ENCODE measurements at regions not wholly inside any gene's neighbourhood (a gene's known extent, or its start where the extent isn't known, plus 50 kb on each side); places are given as distances from the start of the nearest gene placed in this dataset.

DNA sequence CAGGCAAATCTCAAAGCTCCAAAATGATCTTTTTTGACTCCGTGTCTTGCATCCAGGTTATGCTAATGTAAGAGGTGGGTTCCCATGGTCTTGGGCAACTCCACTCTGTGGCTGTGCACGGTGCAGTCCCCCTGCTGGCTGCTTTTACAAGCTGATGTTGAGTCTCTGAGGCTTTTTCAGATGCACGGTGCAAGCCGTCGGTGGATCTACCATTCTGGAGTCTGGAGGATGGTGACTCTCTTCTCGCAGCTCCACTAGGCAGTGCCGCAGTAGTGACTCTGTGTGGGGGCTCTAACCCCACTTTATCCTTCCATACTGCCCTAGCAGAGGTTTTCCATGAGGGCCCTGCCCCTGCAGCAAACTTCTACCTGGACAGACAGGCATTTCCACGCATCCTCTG lies 266.8 kb upstream of the GPC6 start:
- H4K20me1 ChIP-seq (replicated peaks in 1 of 2; ENCODE audit: control insufficient read depth in 1 of 2, insufficient read depth in 2 of 2, low read length in 2 of 2), result no peaks in the 10 kb centered on the region
- H2BK5ac ChIP-seq (ENCODE audit: low read depth, low read length), result no peak overlapping the region
- no peaks in the 10 kb centered on the region for H3K23me2 ChIP-seq (ENCODE audit: low read depth, low read length)
- peaks cover 0 to 8% of the 10 kb centered on the region in 2 experiments; a peak in 2 of 4 replicates for H3K9me3 ChIP-seq (ENCODE audit: insufficient read depth in 2 of 2, low read depth in 1 of 2, low read length in 1 of 2)
- H3K9ac ChIP-seq (replicated peaks in 1 of 4; ENCODE audit: extremely low read depth in 1 of 4, low read depth in 3 of 4, low read length in 3 of 4), result no peak overlapping the region
- DNase-seq (ENCODE audit: low read depth in 1 of 2, low spot score in 2 of 2) (no peak), FAIRE-seq (no peak)
- H3K4me3 ChIP-seq (ENCODE audit: extremely low read depth in 1 of 4, insufficient read depth in 2 of 4, low read depth in 3 of 4, low read length in 4 of 4), result no peak overlapping the region
- no peak overlapping the region for H4K8ac ChIP-seq (ENCODE audit: extremely low read depth, insufficient read depth, low read length)
- no peak for TF ChIP-seq SP2 (IDR thresholded peaks at IDR 0.05; ENCODE audit: low read length)
- TF ChIP-seq, protein P1, sequence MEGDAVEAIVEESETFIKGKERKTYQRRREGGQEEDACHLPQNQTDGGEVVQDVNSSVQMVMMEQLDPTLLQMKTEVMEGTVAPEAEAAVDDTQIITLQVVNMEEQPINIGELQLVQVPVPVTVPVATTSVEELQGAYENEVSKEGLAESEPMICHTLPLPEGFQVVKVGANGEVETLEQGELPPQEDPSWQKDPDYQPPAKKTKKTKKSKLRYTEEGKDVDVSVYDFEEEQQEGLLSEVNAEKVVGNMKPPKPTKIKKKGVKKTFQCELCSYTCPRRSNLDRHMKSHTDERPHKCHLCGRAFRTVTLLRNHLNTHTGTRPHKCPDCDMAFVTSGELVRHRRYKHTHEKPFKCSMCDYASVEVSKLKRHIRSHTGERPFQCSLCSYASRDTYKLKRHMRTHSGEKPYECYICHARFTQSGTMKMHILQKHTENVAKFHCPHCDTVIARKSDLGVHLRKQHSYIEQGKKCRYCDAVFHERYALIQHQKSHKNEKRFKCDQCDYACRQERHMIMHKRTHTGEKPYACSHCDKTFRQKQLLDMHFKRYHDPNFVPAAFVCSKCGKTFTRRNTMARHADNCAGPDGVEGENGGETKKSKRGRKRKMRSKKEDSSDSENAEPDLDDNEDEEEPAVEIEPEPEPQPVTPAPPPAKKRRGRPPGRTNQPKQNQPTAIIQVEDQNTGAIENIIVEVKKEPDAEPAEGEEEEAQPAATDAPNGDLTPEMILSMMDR (IDR thresholded peaks at IDR 0.05; ENCODE audit: control extremely low read depth in 1 of 3, insufficient read depth in 1 of 3, low read depth in 1 of 3, low read length in 3 of 3), result peak in 2 of 3 experiments; percentile 1 to 5; a peak in 1 of 4 replicates
- no peak overlapping the region for H2BK12ac ChIP-seq (ENCODE audit: low read depth, low read length)
- CTCF ChIA-PET (ENCODE audit: partially characterized antibody), result interaction anchor here (1.1 to 1.4 kb wide), 2 partner anchors 9 to 109 kb away, joined by 4 read pairs; no protein-coding TSS in a partner anchor
- H3K56ac ChIP-seq (replicated peaks; ENCODE audit: insufficient read length, low read depth, low read length), result no peak overlapping the region
- no peak overlapping the region for H3K14ac ChIP-seq (ENCODE audit: insufficient read length)
- no peak overlapping the region for H4K5ac ChIP-seq (ENCODE audit: insufficient read length, low read depth, low read length)
- no peak overlapping the region for H3K4me2 ChIP-seq (ENCODE audit: insufficient read depth in 1 of 2, low read depth in 2 of 2, low read length in 2 of 2)
- H3K18ac ChIP-seq (ENCODE audit: extremely low read depth, low read length), result no peak overlapping the region
- no peak overlapping the region for H3K27ac ChIP-seq (ENCODE audit: low read depth, low read length)
- H3K36me3 ChIP-seq (ENCODE audit: control insufficient read depth in 2 of 4, insufficient read depth in 4 of 4, low read length in 3 of 4), result no peaks in the 10 kb centered on the region
- H3K4ac ChIP-seq (replicated peaks; ENCODE audit: insufficient read length, low read depth, low read length), result no peak overlapping the region
- H2BK20ac ChIP-seq (ENCODE audit: low read length), result no peak overlapping the region
- H2AK5ac ChIP-seq (ENCODE audit: low read depth, low read length), result no peak overlapping the region
- H2BK15ac ChIP-seq (ENCODE audit: low read length), result no peak overlapping the region
- no peak overlapping the region for H3K23ac ChIP-seq (ENCODE audit: insufficient read length)
- no peaks in the 10 kb centered on the region for H3K79me2 ChIP-seq (ENCODE audit: control insufficient read depth in 1 of 2, insufficient read depth in 2 of 2, low read length in 2 of 2)
- H2AFZ ChIP-seq (ENCODE audit: low read length), result no peak overlapping the region
- no peaks in the 10 kb centered on the region for H3K4me1 ChIP-seq (replicated peaks in 1 of 4; ENCODE audit: control insufficient read depth in 3 of 4, insufficient read depth in 4 of 4, low read length in 3 of 4)
- POLR2A ChIA-PET (ENCODE audit: partially characterized antibody), result no interaction called here
- no peaks in the 10 kb centered on the region for H3K27me3 ChIP-seq (replicated peaks in 1 of 4; ENCODE audit: control insufficient read depth in 3 of 4, extremely low read depth in 1 of 4, insufficient read depth in 3 of 4, low read length in 3 of 4)
- H3K79me1 ChIP-seq (ENCODE audit: low read depth, low read length), result no peaks in the 10 kb centered on the region
- WGBS, 2 experiments (ENCODE audit: extremely low coverage in 1 of 2, insufficient coverage in 1 of 2, insufficient read length in 1 of 2, insufficient replicate concordance in 2 of 2, low coverage in 1 of 2, low lambda C conversion rate in 2 of 2, missing lambda C conversion rate in 1 of 2), result 98% methylated on average over 8 of the region's 8 CpGs; no CpG with 5 or more reads in 1 of the 2 experiments
- no peak overlapping the region for H2BK120ac ChIP-seq (replicated peaks; ENCODE audit: low read depth, low read length)
- no peak overlapping the region for H4K91ac ChIP-seq (replicated peaks; ENCODE audit: insufficient read length, low read length)
